ENCODE measurements at regions not wholly inside any gene's neighbourhood (a gene's known extent, or its start where the extent isn't known, plus 50 kb on each side); places are given as distances from the start of the nearest gene placed in this dataset.

DNA sequence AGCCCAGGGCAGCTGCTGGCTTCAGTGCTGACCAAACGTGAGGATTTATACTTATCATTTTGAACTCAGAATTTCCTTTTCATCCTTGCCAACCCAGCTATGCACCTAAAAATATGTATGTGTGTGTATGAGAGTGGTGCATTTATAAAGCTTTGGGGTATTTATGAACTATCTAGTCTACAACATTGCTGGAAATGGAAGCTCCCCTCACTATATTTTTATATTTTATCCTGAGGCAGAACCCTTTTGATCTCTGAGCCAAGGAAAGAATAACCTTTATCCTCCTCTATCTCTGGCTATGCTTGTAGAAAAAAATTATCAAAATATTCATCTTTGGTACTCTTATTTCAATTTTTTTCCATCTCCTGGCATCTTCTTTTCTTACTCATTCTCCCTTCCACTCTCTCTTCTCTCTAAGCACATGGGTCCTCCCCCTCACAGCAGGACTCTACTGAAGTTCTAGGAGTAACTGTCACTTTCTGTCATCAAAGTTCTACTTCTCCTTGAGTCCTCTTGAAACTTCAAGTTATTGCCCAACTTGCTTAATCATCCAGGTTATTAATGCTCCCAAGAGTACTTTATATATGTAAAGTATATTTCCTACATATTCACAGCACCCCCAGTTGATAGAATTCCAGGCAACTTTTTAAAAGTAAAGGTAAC lies 190.9 kb downstream of the HINT1 start:
- POLR2A ChIA-PET = no interaction called here
- H3K36me3 ChIP-seq (ENCODE audit: control insufficient read depth in 1 of 2, insufficient read depth in 2 of 2, low read length in 2 of 2) = no peaks in the 10 kb centered on the region
- CTCF ChIA-PET = no interaction called here
- no peaks in the 10 kb centered on the region for H3K79me2 ChIP-seq (ENCODE audit: insufficient read depth, low read length)
- H3K4me2 ChIP-seq (ENCODE audit: low read length) = no peak overlapping the region
- H3K4me1 ChIP-seq (ENCODE audit: control insufficient read depth in 1 of 2, insufficient read depth in 2 of 2, low read length in 2 of 2) = no peaks in the 10 kb centered on the region
- H3K9me3 ChIP-seq (ENCODE audit: control insufficient read depth in 1 of 2, insufficient read depth in 1 of 2, low read depth in 1 of 2, low read length in 2 of 2) = no peaks in the 10 kb centered on the region
- H2AFZ ChIP-seq (ENCODE audit: low read depth, low read length, poor library complexity, severe bottlenecking) = no peak overlapping the region
- ATAC-seq (no peak), DNase-seq (ENCODE audit: low read depth, low spot score) (no peak)
- no peak overlapping the region for H3K4me3 ChIP-seq (replicated peaks in 1 of 2; ENCODE audit: low read depth in 1 of 2, low read length in 2 of 2)
- no peak overlapping the region for H3K27ac ChIP-seq (ENCODE audit: low read depth, low read length)
- intact Hi-C loops (cut with micrococcal nuclease) = no loop called here
- TF ChIP-seq POLR2A (IDR thresholded peaks at IDR 0.05; ENCODE audit: borderline replicate concordance, extremely low read depth, insufficient read depth, insufficient read length) = no peak
- TF ChIP-seq, protein P1, sequence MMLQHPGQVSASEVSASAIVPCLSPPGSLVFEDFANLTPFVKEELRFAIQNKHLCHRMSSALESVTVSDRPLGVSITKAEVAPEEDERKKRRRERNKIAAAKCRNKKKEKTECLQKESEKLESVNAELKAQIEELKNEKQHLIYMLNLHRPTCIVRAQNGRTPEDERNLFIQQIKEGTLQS (IDR thresholded peaks at IDR 0.05) = no peak
- TF ChIP-seq ZNF274 (IDR thresholded peaks at IDR 0.05; ENCODE audit: low read depth, low read length) = no peak
- TF ChIP-seq SIN3A (IDR thresholded peaks at IDR 0.05; ENCODE audit: low read depth) = no peak
- TF ChIP-seq, protein P2, sequence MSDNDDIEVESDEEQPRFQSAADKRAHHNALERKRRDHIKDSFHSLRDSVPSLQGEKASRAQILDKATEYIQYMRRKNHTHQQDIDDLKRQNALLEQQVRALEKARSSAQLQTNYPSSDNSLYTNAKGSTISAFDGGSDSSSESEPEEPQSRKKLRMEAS (IDR thresholded peaks at IDR 0.05) = no peak
- H3K27me3 ChIP-seq (ENCODE audit: insufficient read depth, low read length) = no peaks in the 10 kb centered on the region
- no peak overlapping the region for H3K9ac ChIP-seq (ENCODE audit: low read length)
- H4K20me1 ChIP-seq (ENCODE audit: insufficient read depth) = no peaks in the 10 kb centered on the region
- no TSS peak for BruUV-seq (replicated peaks)
- RAD21 ChIA-PET (ENCODE audit: low non-redundant PET in 1 of 2, low total read pairs in 2 of 2, uncharacterized antibody in 2 of 2, unreplicated experiment in 2 of 2) = no interaction called here
- no peaks in the 10 kb centered on the region for H3K9me2 ChIP-seq (ENCODE audit: insufficient read depth)

DNA sequence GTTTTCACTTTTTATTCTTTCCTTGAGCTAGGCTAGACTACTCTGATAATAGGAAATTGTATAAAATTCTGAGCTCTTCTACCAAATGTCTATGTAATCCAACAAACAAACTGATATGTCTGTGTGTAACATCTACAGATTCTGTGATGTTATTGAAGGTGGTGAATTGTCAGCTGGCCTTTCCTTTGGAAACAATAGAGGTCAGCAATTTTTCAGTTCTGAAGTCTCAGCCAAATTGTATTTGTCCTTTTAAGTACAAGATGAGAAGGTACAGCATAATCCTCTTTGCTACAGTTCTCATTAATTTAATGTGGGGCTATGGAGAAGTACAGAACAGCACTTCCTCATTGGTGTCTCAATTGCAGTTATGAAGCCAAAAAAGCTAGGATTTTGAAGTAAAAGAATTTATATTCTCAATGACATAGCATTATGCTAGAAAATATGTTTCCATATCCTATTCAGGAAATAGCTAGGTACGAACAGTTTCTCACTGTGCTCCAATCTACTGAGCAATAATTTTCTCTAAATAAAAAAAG lies 198.0 kb downstream of the HINT1 start:
- no peaks in the 10 kb centered on the region for H3K79me2 ChIP-seq (ENCODE audit: insufficient read depth, low read length)
- H3K4me3 ChIP-seq (replicated peaks in 1 of 2; ENCODE audit: low read depth in 1 of 2, low read length in 2 of 2) = no peak overlapping the region
- ChIA-PET RAD21 (ENCODE audit: low non-redundant PET in 1 of 2, low total read pairs in 2 of 2, uncharacterized antibody in 2 of 2, unreplicated experiment in 2 of 2) (no interaction called here), CTCF (no interaction called here), POLR2A (no interaction called here)
- no peak for DNase-seq (ENCODE audit: low read depth, low spot score)
- no peaks in the 10 kb centered on the region for H3K9me3 ChIP-seq (ENCODE audit: control insufficient read depth in 1 of 2, insufficient read depth in 1 of 2, low read depth in 1 of 2, low read length in 2 of 2)
- intact Hi-C loops (cut with micrococcal nuclease) = no loop called here
- H3K4me2 ChIP-seq (ENCODE audit: low read length) = no peak overlapping the region
- no peak overlapping the region for H3K9ac ChIP-seq (ENCODE audit: low read length)
- H3K4me1 ChIP-seq (ENCODE audit: control insufficient read depth in 1 of 2, insufficient read depth in 2 of 2, low read length in 2 of 2) = 0 out of 4 replicates have a peak, but pooled peaks cover 0 to 3% of the 10 kb centered on the region in 2 experiments
- H3K36me3 ChIP-seq (ENCODE audit: control insufficient read depth in 1 of 2, insufficient read depth in 2 of 2, low read length in 2 of 2) = no peaks in the 10 kb centered on the region
- no peaks in the 10 kb centered on the region for H3K9me2 ChIP-seq (ENCODE audit: insufficient read depth)
- H3K27me3 ChIP-seq (ENCODE audit: insufficient read depth, low read length) = no peaks in the 10 kb centered on the region
- H3K27ac ChIP-seq (ENCODE audit: low read depth, low read length) = no peak overlapping the region
- no peak overlapping the region for H2AFZ ChIP-seq (ENCODE audit: low read depth, low read length, poor library complexity, severe bottlenecking)
- no peaks in the 10 kb centered on the region for H4K20me1 ChIP-seq (ENCODE audit: insufficient read depth)
- BruUV-seq (replicated peaks) = no TSS peak
- TF ChIP-seq SP1 (IDR thresholded peaks at IDR 0.05; ENCODE audit: low read depth) = no peak
- no peak for TF ChIP-seq ELF1 (IDR thresholded peaks at IDR 0.05; ENCODE audit: borderline replicate concordance, low read depth)
- no peak for TF ChIP-seq JUND (IDR thresholded peaks at IDR 0.05)
- TF ChIP-seq EZH2phosphoT487 (IDR thresholded peaks at IDR 0.05; ENCODE audit: borderline replicate concordance) = no peak
- no peak for TF ChIP-seq CBX3 (IDR thresholded peaks at IDR 0.05; ENCODE audit: low read depth)
- TF ChIP-seq, protein P2 (IDR thresholded peaks at IDR 0.05) = no peak
- no peak for TF ChIP-seq YY1 (IDR thresholded peaks at IDR 0.05; ENCODE audit: extremely low read depth, insufficient replicate concordance, low read depth, low read length)
- no peak for TF ChIP-seq RAD21 (IDR thresholded peaks at IDR 0.05; ENCODE audit: low read depth)
- TF ChIP-seq FOSL1 (IDR thresholded peaks at IDR 0.05; ENCODE audit: low read depth) = no peak
- no peak for TF ChIP-seq EZH2 (IDR thresholded peaks at IDR 0.05)
- TF ChIP-seq, protein P1 (IDR thresholded peaks at IDR 0.05) = no peak
- TF ChIP-seq ZFX (IDR thresholded peaks at IDR 0.05) = no peak
- TF ChIP-seq ZNF274 (IDR thresholded peaks at IDR 0.05; ENCODE audit: low read depth, low read length) = no peak
- no peak for ATAC-seq

Data from HCT116 (cell line).